Liver (tissue), 7 donors: ENCODE measurements at regions not wholly inside any gene's neighbourhood (a gene's known extent, or its start where the extent isn't known, plus 50 kb on each side); places are given as distances from the start of the nearest gene placed in this dataset.

ENCODE experiments used
- DNase-seq: peaks from one replicate; pipeline ENCODE4 v3.0.0-alpha.2; 2017; ENCODE audit warnings: low spot score
- H3K27ac ChIP-seq, 2 donors: one replicate each; pipeline ENCODE4 v1.7.0; 2013; ENCODE audit warnings: inconsistent platforms in 2 of 2, low read length in 2 of 2, control low read depth in 1 of 2, low read depth in 1 of 2, mild to moderate bottlenecking in 1 of 2
- H3K27me3 ChIP-seq, 4 donors: one replicate each; pipeline versions ENCODE4 v1.6.1 to v1.7.0; 2013; ENCODE audit warnings: low read length in 3 of 4, inconsistent platforms in 1 of 4, mild to moderate bottlenecking in 1 of 4, moderate library complexity in 1 of 4; ENCODE audit not compliant: control insufficient read depth in 4 of 4, insufficient read depth in 4 of 4
- H3K36me3 ChIP-seq, 4 donors: one replicate each; pipeline versions ENCODE4 v1.6.1 to v1.7.0; 2013; ENCODE audit warnings: low read length in 3 of 4, mild to moderate bottlenecking in 3 of 4, low read depth in 1 of 4, moderate library complexity in 1 of 4; ENCODE audit not compliant: control insufficient read depth in 4 of 4, insufficient read depth in 3 of 4
- H3K4me1 ChIP-seq, 4 donors: one replicate each; pipeline versions ENCODE4 v1.6.1 to v1.7.0; 2013; ENCODE audit warnings: low read length in 3 of 4, mild to moderate bottlenecking in 3 of 4, moderate library complexity in 1 of 4; ENCODE audit not compliant: control insufficient read depth in 4 of 4, insufficient read depth in 4 of 4
- H3K4me3 ChIP-seq, 3 donors: one replicate each; pipeline versions ENCODE4 v1.6.1 to v1.7.0; 2013; ENCODE audit warnings: low read length in 3 of 3, control low read depth in 1 of 3, low read depth in 1 of 3, mild to moderate bottlenecking in 1 of 3
- H3K9ac ChIP-seq, 2 donors: one replicate each; pipeline ENCODE4 v1.7.0; 2013; ENCODE audit warnings: low read length in 2 of 2, mild to moderate bottlenecking in 2 of 2, moderate library complexity in 2 of 2, control low read depth in 1 of 2, low read depth in 1 of 2
- H3K9me3 ChIP-seq, 4 donors: one replicate each; pipeline versions ENCODE4 v1.6.1 to v1.7.0; 2013; ENCODE audit warnings: low read length in 3 of 4; ENCODE audit not compliant: control insufficient read depth in 4 of 4
- EGR1 ChIP-seq, 2 donors: IDR thresholded peaks; 2 replicates each; pipeline ENCODE4 v1.6.1; 2016 to 2018; ENCODE audit warnings: antibody characterized with exemption in 2 of 2, low read depth in 2 of 2
- FOXA1 ChIP-seq: IDR thresholded peaks from 2 replicates; pipeline ENCODE4 v1.6.1; 2016; ENCODE audit warnings: antibody characterized with exemption
- FOXA2 ChIP-seq: IDR thresholded peaks from 2 replicates; pipeline ENCODE4 v1.6.1; 2016; ENCODE audit warnings: antibody characterized with exemption
- GABPA ChIP-seq, 2 donors: IDR thresholded peaks in 1 of 2; conservative IDR thresholded peaks in 1 of 2; 2 replicates each; pipeline ENCODE4 v1.6.1; 2016; ENCODE audit warnings: antibody characterized with exemption in 2 of 2, mild to moderate bottlenecking in 1 of 2, moderate library complexity in 1 of 2
- HNF4G ChIP-seq: IDR thresholded peaks from 2 replicates; pipeline ENCODE4 v1.6.1; 2016; ENCODE audit warnings: antibody characterized with exemption
- JUND ChIP-seq, 2 donors: IDR thresholded peaks; 2 replicates each; pipeline ENCODE4 v1.6.1; 2016; ENCODE audit warnings: antibody characterized with exemption in 2 of 2
- NR2F2 ChIP-seq: IDR thresholded peaks from 2 replicates; pipeline ENCODE4 v1.6.1; 2016; ENCODE audit warnings: antibody characterized with exemption
- RXRA ChIP-seq, 2 donors: IDR thresholded peaks; 2 replicates each; pipeline ENCODE4 v1.6.1; 2017 to 2018; ENCODE audit warnings: antibody characterized with exemption in 2 of 2, mild to moderate bottlenecking in 1 of 2
- SP1 ChIP-seq: IDR thresholded peaks from 2 replicates; pipeline ENCODE4 v1.6.1; 2018; ENCODE audit warnings: antibody characterized with exemption, mild to moderate bottlenecking
- TAF1 ChIP-seq: conservative IDR thresholded peaks from 2 replicates; pipeline ENCODE4 v1.6.1; 2016; ENCODE audit warnings: antibody characterized with exemption, mild to moderate bottlenecking
- WGBS: extraction: QIAGEN DNeasy Blood & Tissue Kit; methylation state at CpG from one replicate; pipeline ENCODE4 v1.1.7; 2013; 5-methylcytosine and 5-hydroxymethylcytosine counted together
- TF ChIP-seq, protein P1 (sequence below): IDR thresholded peaks from 2 replicates; pipeline ENCODE4 v1.6.1; 2016; ENCODE audit warnings: antibody characterized with exemption, mild to moderate bottlenecking
- TF ChIP-seq, protein P2 (sequence below): IDR thresholded peaks from 2 replicates; pipeline ENCODE4 v1.6.1; 2016; ENCODE audit warnings: antibody characterized with exemption
- TF ChIP-seq, protein P3 (sequence below): IDR thresholded peaks from 2 replicates; pipeline ENCODE4 v1.6.1; 2016; ENCODE audit warnings: antibody characterized with exemption
- donor health status: healthy.
- donor health status: healthy.
- donor health status: healthy.
- donor health status: healthy.

DNA sequence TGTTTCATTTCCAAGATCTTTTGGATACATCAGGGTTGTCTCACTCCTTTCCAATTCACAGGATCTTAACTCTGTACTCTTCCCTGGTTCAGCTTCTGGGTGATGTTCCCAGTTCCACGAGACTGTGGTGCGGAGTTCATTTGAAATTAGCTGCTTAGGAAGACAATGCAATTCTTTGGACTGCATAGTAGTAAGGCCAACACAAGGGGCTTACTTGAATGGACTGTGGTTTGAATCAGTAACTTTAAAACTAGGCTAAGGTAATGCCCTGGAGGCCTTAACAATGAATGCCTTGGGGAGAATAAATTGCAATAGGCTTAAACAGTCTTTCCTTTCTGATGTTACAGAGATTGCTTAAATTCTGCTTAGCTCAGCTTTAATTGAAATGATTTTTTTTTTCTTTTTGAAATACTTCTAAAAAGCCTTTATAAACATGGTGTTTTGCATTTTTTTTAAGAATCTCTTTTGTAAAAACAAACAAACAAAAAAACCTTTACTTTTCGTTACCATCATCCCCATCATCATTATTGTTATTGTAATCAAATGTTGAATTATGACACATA is 133.8 kb upstream of the MEF2C start:
- H3K27me3 ChIP-seq = no peaks in the 10 kb centered on the region
- no peaks in the 10 kb centered on the region for H3K9me3 ChIP-seq
- no peak overlapping the region for H3K9ac ChIP-seq
- H3K4me1 ChIP-seq = no peaks in the 10 kb centered on the region
- no peak overlapping the region for H3K4me3 ChIP-seq
- DNase-seq = no peak
- TF ChIP-seq EGR1 (IDR thresholded peaks at IDR 0.05; ENCODE audit: low read depth in 2 of 2) (no peak), TAF1 (no peak), JUND (IDR thresholded peaks at IDR 0.05) (no peak), RXRA (IDR thresholded peaks at IDR 0.05) (no peak), SP1 (no peak), NR2F2 (no peak), FOXA1 (no peak)
- TF ChIP-seq, protein P1, sequence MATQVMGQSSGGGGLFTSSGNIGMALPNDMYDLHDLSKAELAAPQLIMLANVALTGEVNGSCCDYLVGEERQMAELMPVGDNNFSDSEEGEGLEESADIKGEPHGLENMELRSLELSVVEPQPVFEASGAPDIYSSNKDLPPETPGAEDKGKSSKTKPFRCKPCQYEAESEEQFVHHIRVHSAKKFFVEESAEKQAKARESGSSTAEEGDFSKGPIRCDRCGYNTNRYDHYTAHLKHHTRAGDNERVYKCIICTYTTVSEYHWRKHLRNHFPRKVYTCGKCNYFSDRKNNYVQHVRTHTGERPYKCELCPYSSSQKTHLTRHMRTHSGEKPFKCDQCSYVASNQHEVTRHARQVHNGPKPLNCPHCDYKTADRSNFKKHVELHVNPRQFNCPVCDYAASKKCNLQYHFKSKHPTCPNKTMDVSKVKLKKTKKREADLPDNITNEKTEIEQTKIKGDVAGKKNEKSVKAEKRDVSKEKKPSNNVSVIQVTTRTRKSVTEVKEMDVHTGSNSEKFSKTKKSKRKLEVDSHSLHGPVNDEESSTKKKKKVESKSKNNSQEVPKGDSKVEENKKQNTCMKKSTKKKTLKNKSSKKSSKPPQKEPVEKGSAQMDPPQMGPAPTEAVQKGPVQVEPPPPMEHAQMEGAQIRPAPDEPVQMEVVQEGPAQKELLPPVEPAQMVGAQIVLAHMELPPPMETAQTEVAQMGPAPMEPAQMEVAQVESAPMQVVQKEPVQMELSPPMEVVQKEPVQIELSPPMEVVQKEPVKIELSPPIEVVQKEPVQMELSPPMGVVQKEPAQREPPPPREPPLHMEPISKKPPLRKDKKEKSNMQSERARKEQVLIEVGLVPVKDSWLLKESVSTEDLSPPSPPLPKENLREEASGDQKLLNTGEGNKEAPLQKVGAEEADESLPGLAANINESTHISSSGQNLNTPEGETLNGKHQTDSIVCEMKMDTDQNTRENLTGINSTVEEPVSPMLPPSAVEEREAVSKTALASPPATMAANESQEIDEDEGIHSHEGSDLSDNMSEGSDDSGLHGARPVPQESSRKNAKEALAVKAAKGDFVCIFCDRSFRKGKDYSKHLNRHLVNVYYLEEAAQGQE = no peak
- TF ChIP-seq, protein P2, sequence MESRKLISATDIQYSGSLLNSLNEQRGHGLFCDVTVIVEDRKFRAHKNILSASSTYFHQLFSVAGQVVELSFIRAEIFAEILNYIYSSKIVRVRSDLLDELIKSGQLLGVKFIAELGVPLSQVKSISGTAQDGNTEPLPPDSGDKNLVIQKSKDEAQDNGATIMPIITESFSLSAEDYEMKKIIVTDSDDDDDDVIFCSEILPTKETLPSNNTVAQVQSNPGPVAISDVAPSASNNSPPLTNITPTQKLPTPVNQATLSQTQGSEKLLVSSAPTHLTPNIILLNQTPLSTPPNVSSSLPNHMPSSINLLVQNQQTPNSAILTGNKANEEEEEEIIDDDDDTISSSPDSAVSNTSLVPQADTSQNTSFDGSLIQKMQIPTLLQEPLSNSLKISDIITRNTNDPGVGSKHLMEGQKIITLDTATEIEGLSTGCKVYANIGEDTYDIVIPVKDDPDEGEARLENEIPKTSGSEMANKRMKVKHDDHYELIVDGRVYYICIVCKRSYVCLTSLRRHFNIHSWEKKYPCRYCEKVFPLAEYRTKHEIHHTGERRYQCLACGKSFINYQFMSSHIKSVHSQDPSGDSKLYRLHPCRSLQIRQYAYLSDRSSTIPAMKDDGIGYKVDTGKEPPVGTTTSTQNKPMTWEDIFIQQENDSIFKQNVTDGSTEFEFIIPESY = no peak
- TF ChIP-seq, protein P3, sequence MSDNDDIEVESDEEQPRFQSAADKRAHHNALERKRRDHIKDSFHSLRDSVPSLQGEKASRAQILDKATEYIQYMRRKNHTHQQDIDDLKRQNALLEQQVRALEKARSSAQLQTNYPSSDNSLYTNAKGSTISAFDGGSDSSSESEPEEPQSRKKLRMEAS = no peak
- no peak overlapping the region for H3K27ac ChIP-seq
- H3K36me3 ChIP-seq = no peaks in the 10 kb centered on the region
- 94% methylated on average over 3 of the region's 3 CpGs for WGBS

DNA sequence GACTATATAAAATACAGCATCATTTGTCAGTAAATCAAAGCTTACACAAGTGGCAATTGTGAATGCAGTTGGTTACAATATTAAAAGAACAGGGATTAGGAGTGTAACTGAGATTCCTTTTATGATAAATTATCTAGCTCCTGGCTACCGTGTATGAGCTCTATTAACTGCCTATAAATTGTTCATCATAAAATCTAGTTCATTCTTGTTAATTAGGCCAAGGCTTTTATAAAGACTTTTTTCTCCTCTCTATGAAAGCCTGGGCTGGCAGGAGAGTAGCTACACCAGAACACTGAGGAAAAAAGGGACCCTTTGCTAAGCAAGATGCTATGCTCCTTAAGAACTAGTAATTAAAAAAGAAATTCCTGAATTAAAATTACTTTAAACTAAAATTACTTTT is 132.4 kb upstream of the MEF2C start:
- no peak for TF ChIP-seq HNF4G
- no peak for DNase-seq
- whole genome bisulfite sequencing = 90% methylated on average over 1 of the region's 1 CpG
- Histone ChIP-seq H3K4me3 (no peak overlapping the region), H3K27ac (no peak overlapping the region), H3K4me1 (no peaks in the 10 kb centered on the region), H3K9ac (no peak overlapping the region), H3K36me3 (no peaks in the 10 kb centered on the region), H3K9me3 (no peaks in the 10 kb centered on the region), H3K27me3 (no peaks in the 10 kb centered on the region)

DNA sequence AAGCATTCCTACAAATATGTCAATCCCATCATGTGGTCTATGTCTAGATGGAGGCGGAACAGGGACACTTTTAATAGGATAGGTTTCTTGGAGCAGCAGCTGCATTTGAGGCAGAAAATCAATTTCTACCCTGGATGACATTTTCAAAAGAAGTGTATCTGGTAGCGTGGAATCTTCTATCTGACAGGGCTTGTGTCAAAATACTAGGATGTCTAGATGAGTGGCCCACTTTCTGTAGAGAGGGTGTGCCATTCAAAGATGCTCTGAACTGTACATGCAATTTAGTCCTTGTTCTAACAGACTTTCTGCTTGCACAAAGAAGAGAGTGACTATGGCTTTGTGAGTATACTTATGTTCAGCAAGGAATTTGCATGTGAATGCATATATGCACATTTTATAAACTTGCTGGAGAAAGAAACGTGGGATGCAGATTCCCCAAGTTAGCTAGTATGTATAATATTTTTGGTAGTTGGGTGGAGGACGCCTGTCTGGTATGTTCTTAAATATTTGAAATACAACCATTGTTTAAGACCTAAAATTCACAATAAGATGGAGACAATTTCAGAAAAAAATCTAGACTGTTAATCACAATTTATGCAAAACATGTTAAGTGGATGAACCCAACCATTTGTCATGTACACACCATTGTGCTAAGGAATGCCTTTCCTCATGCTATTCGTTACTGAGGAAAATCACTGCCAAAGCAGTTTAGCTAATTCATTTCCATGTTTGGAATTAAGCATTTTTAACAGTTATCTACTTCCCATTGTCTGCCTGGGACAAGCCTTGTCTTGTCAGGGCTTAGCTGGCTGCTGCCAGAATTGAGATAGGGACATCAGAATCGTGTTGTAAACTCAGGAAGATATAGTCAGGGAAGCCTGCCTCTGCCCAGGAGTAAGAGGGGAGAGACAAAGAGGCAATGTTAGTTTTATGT is 129.1 kb upstream of the MEF2C start:
- no peaks in the 10 kb centered on the region for H3K4me1 ChIP-seq
- DNase-seq = no peak
- H3K9me3 ChIP-seq = no peaks in the 10 kb centered on the region
- H3K9ac ChIP-seq = no peak overlapping the region
- no peak overlapping the region for H3K4me3 ChIP-seq
- H3K27me3 ChIP-seq = peaks cover 0 to 2% (median 0%) of the 10 kb centered on the region in 4 donors
- H3K27ac ChIP-seq = no peak overlapping the region
- TF ChIP-seq FOXA2 (no peak), FOXA1 (no peak), RXRA (IDR thresholded peaks at IDR 0.05) (no peak), GABPA (IDR thresholded peaks at IDR 0.05 in 1 of 2, conservative IDR thresholded peaks at IDR 0.05 in 1 of 2) (no peak), TAF1 (no peak), EGR1 (IDR thresholded peaks at IDR 0.05; ENCODE audit: low read depth in 2 of 2) (no peak), SP1 (no peak)
- TF ChIP-seq, protein P3 = no peak
- TF ChIP-seq, protein P1 = no peak
- TF ChIP-seq, protein P2 = no peak
- H3K36me3 ChIP-seq = no peaks in the 10 kb centered on the region
- 65% methylated on average over 6 of the region's 6 CpGs for WGBS
